WTC11 (cell line): ENCODE measurements at regions not wholly inside any gene's neighbourhood (a gene's known extent, or its start where the extent isn't known, plus 50 kb on each side); places are given as distances from the start of the nearest gene placed in this dataset.

Experiments used
- ATAC-seq: fragments of 200-7000 bp; cut with Tn5 transposase; 2 replicates; pipeline ENCODE4 v1.10.0; 2021; ENCODE audit warnings: mild to moderate bottlenecking, moderate library complexity
- CTCF ChIA-PET: fragments of 300-600 bp; sonication (Branson Sonifier 250); formaldehyde crosslinking; loops from one replicate; lab custom pipeline; 2021; ENCODE audit warnings: antibody characterized with exemption; lab: Charles Lee
- POLR2A ChIA-PET: fragments of 350-600 bp; sonication (Branson Sonifier 250); formaldehyde crosslinking; loops from one replicate; lab custom pipeline; 2021; ENCODE audit warnings: antibody characterized with exemption; lab: Charles Lee
- DNase-seq: peaks from one replicate; pipeline ENCODE4 v3.0.0; 2021; ENCODE audit warnings: low spot score
- H3K27ac Mint-ChIP-seq: 2 replicates; pipeline ENCODE4 v1.8.0; 2021; ENCODE audit warnings: mixed read lengths
- H3K27me3 Mint-ChIP-seq: 2 replicates; pipeline ENCODE4 v1.8.0; 2021; ENCODE audit warnings: low read depth, mild to moderate bottlenecking, moderate library complexity, mixed read lengths
- H3K36me3 Mint-ChIP-seq: 2 replicates; pipeline ENCODE4 v1.8.0; 2021; ENCODE audit warnings: mixed read lengths
- H3K4me1 Mint-ChIP-seq: 2 replicates; pipeline ENCODE4 v1.8.0; 2022; ENCODE audit warnings: mixed read lengths
- H3K4me3 Mint-ChIP-seq: 2 replicates; pipeline ENCODE4 v1.8.0; 2021; ENCODE audit warnings: mild to moderate bottlenecking, moderate library complexity, mixed read lengths
- H3K9me3 Mint-ChIP-seq: 2 replicates; pipeline ENCODE4 v1.8.0; 2021; ENCODE audit warnings: mixed read lengths
- CREM ChIP-seq: sonication (generic); formaldehyde crosslinking; IDR thresholded peaks from 2 replicates; pipeline ENCODE4 v1.8.1; 2022; ENCODE audit warnings: mild to moderate bottlenecking, missing genetic modification reagents, moderate library complexity
- ESRRA ChIP-seq: sonication (generic); formaldehyde crosslinking; IDR thresholded peaks from 2 replicates; pipeline ENCODE4 v1.8.1; 2022; ENCODE audit warnings: mild to moderate bottlenecking, missing genetic modification reagents, borderline replicate concordance
- GTF2I ChIP-seq: fragments of 250-450 bp; sonication (Bioruptor Pico); conservative IDR thresholded peaks from 2 replicates; pipeline ENCODE4 v1.4.0; 2021; ENCODE audit warnings: mild to moderate bottlenecking
- ZNF219 ChIP-seq: sonication (generic); formaldehyde crosslinking; IDR thresholded peaks from 2 replicates; pipeline ENCODE4 v1.8.0; 2023; ENCODE audit warnings: missing genetic modification reagents, mild to moderate bottlenecking, borderline replicate concordance
- TF ChIP-seq, protein P1 (sequence below): sonication (generic); formaldehyde crosslinking; IDR thresholded peaks from 2 replicates; pipeline ENCODE4 v1.8.1; 2023; ENCODE audit warnings: mild to moderate bottlenecking, moderate library complexity, missing genetic modification reagents
- TF ChIP-seq, protein P2 (sequence below): sonication (generic); formaldehyde crosslinking; IDR thresholded peaks from 2 replicates; pipeline ENCODE4 v1.8.0; 2023; ENCODE audit warnings: missing genetic modification reagents
- TF ChIP-seq, protein P3 (sequence below): fragments of 200-600 bp; IDR thresholded peaks from 2 replicates; pipeline ENCODE4 v1.8.0; 2022; ENCODE audit warnings: antibody characterized with exemption
- TF ChIP-seq, protein P4 (sequence below): fragments of 250-450 bp; sonication (Bioruptor Pico); IDR thresholded peaks from 2 replicates; pipeline ENCODE4 v1.9.0; 2021; ENCODE audit warnings: mild to moderate bottlenecking, borderline replicate concordance

DNA sequence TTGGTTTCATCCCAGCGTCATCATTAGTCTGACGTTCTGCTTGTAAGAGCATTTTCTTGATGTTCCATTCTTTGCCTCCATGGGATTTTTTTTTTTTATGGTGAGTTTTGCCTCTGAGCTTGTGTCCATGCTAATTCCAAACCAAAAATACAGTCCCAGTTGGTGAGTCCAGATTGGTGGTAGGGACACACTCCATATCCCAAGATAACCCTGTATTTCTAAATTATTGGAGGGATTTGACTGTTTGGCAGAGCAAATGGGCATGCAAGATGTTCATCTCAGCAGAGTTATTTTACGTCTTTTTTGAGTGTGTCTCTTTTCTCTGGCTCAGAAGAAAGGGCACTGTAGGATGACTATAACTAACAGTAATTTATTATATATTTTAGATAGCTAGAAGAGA lies 526.8 kb upstream of the CFAP20DC start (continued):
- TF ChIP-seq, protein P1, sequence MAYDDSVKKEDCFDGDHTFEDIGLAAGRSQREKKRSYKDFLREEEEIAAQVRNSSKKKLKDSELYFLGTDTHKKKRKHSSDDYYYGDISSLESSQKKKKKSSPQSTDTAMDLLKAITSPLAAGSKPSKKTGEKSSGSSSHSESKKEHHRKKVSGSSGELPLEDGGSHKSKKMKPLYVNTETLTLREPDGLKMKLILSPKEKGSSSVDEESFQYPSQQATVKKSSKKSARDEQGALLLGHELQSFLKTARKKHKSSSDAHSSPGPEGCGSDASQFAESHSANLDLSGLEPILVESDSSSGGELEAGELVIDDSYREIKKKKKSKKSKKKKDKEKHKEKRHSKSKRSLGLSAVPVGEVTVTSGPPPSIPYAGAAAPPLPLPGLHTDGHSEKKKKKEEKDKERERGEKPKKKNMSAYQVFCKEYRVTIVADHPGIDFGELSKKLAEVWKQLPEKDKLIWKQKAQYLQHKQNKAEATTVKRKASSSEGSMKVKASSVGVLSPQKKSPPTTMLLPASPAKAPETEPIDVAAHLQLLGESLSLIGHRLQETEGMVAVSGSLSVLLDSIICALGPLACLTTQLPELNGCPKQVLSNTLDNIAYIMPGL (CRISPR knock-in tag) = no peak
- no peak for TF ChIP-seq CREM (CRISPR knock-in tag)
- TF ChIP-seq, protein P2, sequence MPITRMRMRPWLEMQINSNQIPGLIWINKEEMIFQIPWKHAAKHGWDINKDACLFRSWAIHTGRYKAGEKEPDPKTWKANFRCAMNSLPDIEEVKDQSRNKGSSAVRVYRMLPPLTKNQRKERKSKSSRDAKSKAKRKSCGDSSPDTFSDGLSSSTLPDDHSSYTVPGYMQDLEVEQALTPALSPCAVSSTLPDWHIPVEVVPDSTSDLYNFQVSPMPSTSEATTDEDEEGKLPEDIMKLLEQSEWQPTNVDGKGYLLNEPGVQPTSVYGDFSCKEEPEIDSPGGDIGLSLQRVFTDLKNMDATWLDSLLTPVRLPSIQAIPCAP (CRISPR knock-in tag) = no peak
- TF ChIP-seq, all 79 proteins: peak for 0

DNA sequence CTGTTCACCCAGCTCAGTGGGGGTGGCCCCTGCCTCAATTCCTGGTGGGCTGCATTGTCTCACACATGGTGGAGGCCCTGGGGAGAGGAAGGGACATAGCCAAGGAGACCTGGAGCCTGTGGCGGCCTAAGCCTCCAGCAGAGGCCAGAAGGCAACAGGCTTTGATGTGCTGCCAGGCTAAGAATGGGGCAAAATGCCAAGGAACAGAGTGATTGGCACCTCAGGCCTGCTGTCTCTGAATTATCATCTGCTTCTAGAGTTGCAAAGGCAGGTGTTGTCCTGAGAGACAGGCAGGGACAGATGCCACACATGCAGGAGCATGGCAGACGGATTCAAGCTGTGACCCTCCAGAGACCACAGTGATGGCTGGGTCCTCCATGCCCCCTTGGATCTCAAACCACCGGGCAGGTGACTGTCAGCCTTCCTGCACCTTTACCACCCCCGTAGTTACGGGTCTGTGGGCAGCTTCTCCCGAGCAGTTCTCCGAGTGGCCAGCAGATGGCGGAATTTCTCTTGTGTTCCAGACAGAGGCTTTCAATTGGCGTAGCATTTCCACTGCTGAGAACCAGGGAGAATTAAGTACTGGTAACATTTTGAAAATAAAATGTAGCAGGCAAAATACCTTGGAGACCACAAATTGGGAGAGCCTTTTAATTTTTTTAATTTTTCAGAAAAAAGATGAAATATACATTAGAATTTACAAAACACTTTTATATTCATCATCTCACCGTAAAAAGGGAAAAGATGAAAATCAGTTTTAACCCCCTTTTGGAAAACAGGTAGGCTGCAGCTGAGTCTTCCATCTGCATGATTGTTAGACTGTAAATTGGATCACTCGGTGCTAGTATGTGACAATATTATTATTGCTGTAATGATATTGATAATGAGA lies 525.5 kb upstream of the CFAP20DC start:
- no peak overlapping the region for H3K27ac Mint-ChIP-seq
- H3K36me3 Mint-ChIP-seq = no peaks in the 10 kb centered on the region
- ChIA-PET CTCF (interaction anchor here (0.6 to 3.1 kb wide), 13 partner anchors 10 to 444 kb away, joined by 3 to 47 read pairs (median 4); no protein-coding TSS in a partner anchor), POLR2A (no interaction called here)
- DNase-seq (peak; percentile 92), ATAC-seq (peak; percentile 90)
- H3K9me3 Mint-ChIP-seq = no peaks in the 10 kb centered on the region
- no peak overlapping the region for H3K4me3 Mint-ChIP-seq
- TF ChIP-seq ESRRA (CRISPR knock-in tag) (no peak), ZNF219 (CRISPR knock-in tag) (no peak)
- TF ChIP-seq, protein P3, sequence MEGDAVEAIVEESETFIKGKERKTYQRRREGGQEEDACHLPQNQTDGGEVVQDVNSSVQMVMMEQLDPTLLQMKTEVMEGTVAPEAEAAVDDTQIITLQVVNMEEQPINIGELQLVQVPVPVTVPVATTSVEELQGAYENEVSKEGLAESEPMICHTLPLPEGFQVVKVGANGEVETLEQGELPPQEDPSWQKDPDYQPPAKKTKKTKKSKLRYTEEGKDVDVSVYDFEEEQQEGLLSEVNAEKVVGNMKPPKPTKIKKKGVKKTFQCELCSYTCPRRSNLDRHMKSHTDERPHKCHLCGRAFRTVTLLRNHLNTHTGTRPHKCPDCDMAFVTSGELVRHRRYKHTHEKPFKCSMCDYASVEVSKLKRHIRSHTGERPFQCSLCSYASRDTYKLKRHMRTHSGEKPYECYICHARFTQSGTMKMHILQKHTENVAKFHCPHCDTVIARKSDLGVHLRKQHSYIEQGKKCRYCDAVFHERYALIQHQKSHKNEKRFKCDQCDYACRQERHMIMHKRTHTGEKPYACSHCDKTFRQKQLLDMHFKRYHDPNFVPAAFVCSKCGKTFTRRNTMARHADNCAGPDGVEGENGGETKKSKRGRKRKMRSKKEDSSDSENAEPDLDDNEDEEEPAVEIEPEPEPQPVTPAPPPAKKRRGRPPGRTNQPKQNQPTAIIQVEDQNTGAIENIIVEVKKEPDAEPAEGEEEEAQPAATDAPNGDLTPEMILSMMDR = peak; percentile 90
- TF ChIP-seq, all 79 proteins: peak for 1
- H3K27me3 Mint-ChIP-seq = no peaks in the 10 kb centered on the region
- no peaks in the 10 kb centered on the region for H3K4me1 Mint-ChIP-seq

DNA sequence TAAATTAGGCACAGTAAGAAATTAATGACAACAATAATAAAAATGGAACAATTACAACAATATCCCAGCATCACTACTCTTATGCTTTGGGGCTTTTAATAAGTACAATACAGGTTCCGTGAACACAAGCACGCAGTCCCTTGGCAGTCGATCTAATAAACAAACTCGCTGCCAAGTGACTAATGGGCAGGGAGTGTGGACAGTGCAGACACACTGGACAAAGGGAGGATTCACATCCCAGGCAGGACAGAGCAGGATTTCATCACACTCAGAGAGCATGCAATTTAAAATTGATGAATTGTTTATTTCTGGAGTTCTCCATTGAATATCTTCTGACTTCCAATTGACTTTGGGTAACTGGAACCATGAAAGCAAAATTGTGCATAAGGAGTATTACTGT lies 524.1 kb upstream of the CFAP20DC start:
- no peak overlapping the region for H3K27ac Mint-ChIP-seq
- ATAC-seq = no peak

More for the DNA sequence above, 524.1 kb upstream of the CFAP20DC start:
- ChIA-PET CTCF (interaction anchor here (1.8 to 3.1 kb wide), 2 partner anchors 261 to 283 kb away, joined by 7 to 47 read pairs; no protein-coding TSS in a partner anchor), POLR2A (no interaction called here)
- Mint-ChIP-seq H3K4me3 (no peak overlapping the region), H3K9me3 (no peaks in the 10 kb centered on the region), H3K36me3 (no peaks in the 10 kb centered on the region), H3K27me3 (no peaks in the 10 kb centered on the region), H3K4me1 (no peaks in the 10 kb centered on the region)
- TF ChIP-seq ESRRA (CRISPR knock-in tag) = no peak
- TF ChIP-seq GTF2I = no peak
- TF ChIP-seq, protein P4, sequence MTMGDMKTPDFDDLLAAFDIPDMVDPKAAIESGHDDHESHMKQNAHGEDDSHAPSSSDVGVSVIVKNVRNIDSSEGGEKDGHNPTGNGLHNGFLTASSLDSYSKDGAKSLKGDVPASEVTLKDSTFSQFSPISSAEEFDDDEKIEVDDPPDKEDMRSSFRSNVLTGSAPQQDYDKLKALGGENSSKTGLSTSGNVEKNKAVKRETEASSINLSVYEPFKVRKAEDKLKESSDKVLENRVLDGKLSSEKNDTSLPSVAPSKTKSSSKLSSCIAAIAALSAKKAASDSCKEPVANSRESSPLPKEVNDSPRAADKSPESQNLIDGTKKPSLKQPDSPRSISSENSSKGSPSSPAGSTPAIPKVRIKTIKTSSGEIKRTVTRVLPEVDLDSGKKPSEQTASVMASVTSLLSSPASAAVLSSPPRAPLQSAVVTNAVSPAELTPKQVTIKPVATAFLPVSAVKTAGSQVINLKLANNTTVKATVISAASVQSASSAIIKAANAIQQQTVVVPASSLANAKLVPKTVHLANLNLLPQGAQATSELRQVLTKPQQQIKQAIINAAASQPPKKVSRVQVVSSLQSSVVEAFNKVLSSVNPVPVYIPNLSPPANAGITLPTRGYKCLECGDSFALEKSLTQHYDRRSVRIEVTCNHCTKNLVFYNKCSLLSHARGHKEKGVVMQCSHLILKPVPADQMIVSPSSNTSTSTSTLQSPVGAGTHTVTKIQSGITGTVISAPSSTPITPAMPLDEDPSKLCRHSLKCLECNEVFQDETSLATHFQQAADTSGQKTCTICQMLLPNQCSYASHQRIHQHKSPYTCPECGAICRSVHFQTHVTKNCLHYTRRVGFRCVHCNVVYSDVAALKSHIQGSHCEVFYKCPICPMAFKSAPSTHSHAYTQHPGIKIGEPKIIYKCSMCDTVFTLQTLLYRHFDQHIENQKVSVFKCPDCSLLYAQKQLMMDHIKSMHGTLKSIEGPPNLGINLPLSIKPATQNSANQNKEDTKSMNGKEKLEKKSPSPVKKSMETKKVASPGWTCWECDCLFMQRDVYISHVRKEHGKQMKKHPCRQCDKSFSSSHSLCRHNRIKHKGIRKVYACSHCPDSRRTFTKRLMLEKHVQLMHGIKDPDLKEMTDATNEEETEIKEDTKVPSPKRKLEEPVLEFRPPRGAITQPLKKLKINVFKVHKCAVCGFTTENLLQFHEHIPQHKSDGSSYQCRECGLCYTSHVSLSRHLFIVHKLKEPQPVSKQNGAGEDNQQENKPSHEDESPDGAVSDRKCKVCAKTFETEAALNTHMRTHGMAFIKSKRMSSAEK (CRISPR knock-in tag) = no peak
- no peak for DNase-seq
